NCI-H1436 (cell line): ENCODE measurements at regions not wholly inside any gene's neighbourhood (a gene's known extent, or its start where the extent isn't known, plus 50 kb on each side); places are given as distances from the start of the nearest gene placed in this dataset.
"Not testable (repeated sequence)": the region's sequence is repeated elsewhere in the genome, so short reads cannot be mapped to it uniquely, and the experiment has no call there.

Experiments used
- DNase-seq: peaks from one replicate; lab custom pipeline; 2025; lab: John Stamatoyannopoulos, UW

- DNase-seq, result no peak
Measured at GRCh38 chr4:131304686-131305085, 1844.4 kb upstream of the PCDH10 start.

- DNase-seq, result no peak
Measured at GRCh38 chr4:131309628-131310027, 1839.5 kb upstream of the PCDH10 start.

- no peak for DNase-seq
Measured at GRCh38 chr4:131316086-131316485, 1833.0 kb upstream of the PCDH10 start.

- DNase-seq, result no peak
Measured at GRCh38 chr4:131337936-131338335, 1811.2 kb upstream of the PCDH10 start.

DNA sequence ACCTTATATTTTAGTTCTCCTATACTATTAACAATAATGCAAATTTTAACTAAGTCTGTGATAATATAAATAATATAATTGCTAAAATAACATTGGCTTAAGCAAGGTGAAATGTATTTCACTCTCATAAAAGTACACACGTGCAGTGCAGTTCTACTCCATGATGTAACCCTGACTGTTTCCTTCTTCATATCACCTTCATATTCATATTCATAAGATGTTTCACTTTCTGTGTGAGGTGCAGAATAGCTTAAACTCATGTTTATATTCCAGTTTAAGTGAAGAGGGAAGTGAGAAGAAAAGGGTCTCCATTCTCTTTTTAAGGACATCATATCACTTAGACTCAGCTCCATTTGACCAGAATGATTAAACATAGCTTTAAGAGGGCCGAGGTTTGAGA lies 1810.0 kb upstream of the PCDH10 start:
- no peak for DNase-seq

DNA sequence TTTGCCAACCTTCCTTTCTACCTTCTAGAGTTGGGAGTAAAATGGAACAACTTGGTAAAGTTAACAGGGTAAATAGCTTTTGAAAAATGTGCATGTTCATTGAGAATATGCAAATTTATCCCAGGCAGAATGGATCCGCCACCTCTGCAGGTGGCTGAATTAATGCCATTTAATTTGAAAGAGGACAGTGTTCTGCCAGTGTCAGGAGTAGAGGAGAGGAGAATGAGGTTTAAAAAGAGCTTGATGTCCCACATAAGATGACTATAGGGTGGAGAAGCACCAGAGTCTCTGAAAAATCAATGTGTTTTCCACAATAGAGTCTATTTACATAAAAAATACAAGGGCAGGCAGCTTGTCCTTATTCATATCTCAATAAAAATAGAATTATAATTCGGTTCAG lies 1804.3 kb upstream of the PCDH10 start:
- DNase-seq, result no peak

GRCh38 chr4:131347816-131348215 lies 1801.3 kb upstream of the PCDH10 start:
- no peak for DNase-seq

- no peak for DNase-seq
Measured at GRCh38 chr4:131348263-131348662, 1800.8 kb upstream of the PCDH10 start.

DNA sequence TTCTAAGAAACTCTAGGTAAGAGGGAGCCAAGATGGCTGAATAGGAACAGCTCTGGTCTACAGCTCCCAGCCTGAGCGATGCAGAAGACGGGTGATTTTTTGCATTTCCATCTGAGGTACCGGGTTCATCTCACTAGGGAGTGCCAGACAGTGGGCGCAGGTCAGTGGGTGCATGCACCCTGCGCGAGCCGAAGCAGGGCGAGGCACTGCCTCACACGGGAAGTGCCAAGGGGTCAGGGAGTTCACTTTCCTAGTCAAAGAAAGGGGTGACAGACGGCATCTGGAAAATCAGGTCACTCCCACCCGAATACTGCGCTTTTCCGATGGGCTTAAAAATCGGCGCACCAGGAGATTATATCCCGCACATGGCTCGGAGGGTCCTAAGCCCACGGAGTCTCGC lies 1796.7 kb upstream of the PCDH10 start:
- DNase-seq, result not testable (repeated sequence)

- no peak for DNase-seq
Measured at GRCh38 chr4:131366714-131367113, 1782.4 kb upstream of the PCDH10 start.

DNA sequence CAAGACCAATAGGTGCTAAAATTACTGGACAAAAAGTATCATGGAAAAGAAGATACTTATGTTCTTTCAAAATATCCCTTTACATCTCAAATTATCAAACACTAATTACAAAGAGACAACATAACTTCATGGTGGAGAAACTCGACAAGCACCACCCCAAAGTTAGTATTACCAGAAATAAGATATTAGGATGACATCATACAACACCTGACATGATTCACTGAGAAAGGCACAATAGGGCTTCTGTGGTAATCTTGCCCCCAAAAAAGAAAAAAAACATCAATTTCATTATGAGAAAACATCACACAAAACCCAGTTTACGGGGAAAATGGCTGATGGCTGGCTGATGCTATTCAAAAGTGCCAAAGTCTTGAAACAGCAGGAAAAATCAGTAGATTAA lies 1781.7 kb upstream of the PCDH10 start:
- no peak for DNase-seq

GRCh38 chr4:131370846-131371245 lies 1778.2 kb upstream of the PCDH10 start:
- peak; percentile 20 for DNase-seq

GRCh38 chr4:131381055-131381454 lies 1768.0 kb upstream of the PCDH10 start:
- DNase-seq, result no peak

- DNase-seq, result no peak
Measured at GRCh38 chr4:131382839-131383238, 1766.3 kb upstream of the PCDH10 start.

DNA sequence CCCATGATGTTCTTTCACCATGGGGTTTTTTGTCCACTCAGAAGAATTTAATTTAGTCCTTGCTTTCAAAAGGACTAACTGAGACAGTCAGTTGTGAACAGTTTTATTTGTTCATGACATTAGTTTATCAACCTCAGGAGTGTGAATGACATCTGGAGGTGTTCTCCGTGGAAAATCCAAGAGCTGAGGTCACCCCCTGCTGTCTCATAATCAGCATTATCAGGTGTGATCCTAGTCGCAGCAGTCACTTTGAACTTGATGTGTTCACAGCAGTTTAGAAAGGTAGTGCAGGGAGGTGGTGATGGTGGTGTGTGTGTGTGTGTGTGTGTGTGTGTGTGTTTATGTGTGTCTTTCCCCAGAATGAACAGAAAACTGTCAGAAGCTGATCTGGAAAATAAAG lies 1760.8 kb upstream of the PCDH10 start:
- DNase-seq, result no peak

DNA sequence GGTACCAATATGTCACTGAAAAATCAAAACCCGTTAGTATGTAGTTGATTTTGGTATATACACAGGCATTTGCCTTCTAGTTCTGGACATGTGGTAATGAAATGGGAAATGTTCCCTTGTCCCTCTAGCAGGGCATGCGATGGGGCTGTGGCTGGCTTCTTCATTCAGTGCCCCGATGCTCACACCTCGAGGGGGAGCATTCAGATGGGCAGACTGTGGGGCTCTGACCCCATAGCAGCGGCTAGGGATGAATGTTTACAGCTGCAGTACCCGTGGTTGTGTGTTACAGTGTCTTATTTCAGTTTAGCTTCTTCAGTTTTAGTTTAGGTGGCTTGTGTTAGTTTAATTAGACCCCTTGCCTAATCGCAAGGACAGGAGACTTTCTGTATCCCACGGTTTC lies 1741.0 kb upstream of the PCDH10 start:
- DNase-seq, result no peak

DNA sequence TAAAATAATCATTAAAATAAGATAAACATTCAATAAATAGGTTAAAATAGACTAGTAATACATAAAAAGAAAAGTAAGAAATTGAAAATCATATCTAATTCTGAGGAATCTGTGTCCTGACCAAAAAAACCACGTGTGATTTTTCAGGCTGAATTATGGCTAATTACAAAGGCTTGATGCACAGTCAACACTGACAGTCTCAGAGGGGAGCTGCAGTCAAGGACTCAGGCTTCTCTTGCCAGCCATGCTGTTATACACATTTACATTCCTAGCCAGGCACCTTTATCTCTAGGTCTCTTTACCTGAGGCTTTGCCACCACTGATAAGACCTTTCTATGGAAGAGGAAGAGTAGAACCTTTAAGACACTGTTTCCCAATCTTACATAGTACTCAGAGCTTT lies 1737.7 kb upstream of the PCDH10 start:
- DNase-seq, result no peak

DNA sequence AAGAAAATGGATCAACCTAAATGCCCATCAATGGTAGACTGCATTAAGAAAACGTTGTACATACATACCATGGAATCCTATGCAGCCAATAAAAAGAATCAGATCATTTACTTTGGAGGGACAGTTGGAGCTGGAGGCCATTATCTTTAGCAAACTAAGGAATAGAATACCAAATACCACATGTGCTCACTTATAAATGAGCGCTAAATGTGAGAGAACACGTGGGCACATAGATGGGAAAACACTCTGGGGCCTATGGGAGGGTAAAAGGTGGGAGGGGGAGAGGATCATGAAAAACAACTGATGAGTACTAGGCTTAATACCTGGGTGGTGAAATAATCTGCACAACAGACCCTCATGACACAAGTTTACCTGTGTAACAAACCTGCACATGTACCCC lies 1729.9 kb upstream of the PCDH10 start:
- DNase-seq, result no peak

DNA sequence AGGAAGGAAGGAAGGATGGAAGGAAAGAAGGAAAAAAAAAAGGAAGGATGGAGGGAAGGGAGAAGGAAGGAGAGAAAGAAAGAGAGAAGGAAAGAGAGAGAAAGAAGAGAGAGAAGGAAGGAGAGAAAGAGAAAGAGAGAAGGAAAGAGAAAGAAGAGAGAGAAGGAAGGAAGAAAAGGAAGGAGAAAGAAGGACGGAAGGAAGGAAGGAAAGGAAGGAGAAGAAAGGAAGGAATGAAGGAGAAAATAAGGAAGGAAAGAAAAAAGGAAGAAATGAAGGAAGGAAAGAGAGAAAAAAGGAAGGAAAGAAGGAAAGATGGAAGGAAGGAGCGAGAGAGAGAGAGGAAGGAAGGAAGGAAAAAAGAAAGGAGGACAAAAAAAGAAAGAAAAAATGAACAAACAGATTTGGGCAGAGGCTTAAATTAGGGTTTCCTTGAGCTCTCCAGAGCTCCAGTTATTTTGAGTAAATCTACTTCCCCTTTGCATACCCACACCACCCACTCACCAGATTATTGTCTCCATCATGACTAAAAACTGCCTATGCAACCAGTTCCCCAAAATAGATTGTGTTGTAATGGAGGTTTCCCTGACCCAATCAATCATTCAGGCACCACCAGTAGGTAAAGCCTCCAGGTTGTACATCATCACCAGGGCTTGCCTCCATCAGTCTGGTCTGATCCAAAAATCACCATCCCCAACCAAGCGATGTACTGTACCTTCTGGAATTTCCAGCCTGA lies 1722.9 kb upstream of the PCDH10 start:
- DNase-seq, result no peak

DNA sequence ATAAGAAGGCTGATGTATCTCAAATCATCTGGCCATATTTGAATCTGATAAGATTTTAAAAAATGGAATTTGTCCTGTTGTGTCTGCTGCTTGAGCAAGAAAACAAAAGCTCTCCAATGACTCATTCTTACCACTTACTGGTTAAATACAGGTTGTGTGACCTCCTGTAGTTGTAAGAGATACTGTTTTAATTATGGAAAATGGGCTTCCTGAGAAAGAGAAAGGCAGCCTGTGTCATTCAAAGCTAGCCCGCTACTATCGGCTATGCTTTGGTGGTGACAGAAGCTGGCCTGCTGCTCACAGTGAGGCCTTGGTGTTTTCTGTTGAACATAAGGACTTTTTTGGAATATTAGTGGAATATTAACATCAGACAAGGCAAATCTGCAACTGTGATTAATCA lies 1722.1 kb upstream of the PCDH10 start:
- no peak for DNase-seq

- DNase-seq, result no peak
Measured at GRCh38 chr4:131430302-131430701, 1718.8 kb upstream of the PCDH10 start.

DNA sequence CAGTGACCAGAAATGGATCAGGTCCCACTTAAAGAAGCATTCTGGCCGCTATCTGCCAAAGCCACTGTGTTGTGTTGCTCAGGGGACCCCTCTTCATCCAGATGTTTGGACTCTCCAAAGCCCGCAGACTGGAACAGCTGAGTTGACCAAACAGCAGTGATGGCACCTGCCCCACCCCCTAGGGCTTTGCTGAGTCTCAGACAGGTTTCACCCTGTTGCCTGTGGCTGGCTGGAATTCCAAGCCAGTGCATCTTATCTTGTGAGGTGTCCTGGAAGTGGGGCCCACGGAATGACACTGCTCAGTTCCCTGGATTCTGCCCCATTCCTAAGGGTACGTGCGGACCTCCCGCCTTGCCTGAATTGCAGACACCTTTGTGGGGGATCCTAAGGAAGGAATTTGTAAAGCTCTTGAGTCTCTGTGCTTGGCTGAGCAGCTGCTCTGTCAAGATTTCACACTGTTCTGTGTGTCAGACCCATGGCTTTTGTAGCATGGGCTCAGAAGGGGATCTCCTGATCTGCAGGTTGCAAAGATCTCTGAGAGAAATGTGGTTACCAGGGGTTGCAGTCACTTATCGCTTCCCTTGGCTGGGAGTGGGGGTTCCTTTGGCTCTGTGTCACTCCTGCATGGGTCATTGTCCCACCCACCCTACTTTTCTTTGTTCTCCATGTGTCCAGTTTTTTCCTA lies 1707.9 kb upstream of the PCDH10 start:
- no peak for DNase-seq

DNA sequence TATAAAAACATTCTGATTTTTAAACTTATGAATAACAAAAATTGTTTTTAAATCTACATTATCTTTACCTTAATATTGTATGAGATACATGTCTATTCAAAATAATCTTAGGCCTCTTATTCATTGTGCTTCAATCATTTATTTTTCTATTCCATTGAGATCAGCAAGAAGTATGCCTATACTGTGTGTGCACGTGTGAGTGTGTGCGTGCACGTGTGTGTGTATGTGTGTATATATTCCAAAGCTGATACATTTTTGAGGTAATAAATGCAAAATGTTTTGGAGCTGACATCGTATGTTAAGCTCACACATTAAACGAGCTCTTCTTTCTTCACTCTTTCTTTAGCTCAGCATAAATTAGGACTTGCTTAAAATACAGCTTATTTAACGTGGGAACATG lies 1701.2 kb upstream of the PCDH10 start:
- no peak for DNase-seq
